Immature natural killer cell (primary cell): ENCODE measurements at regions not wholly inside any gene's neighbourhood (a gene's known extent, or its start where the extent isn't known, plus 50 kb on each side); places are given as distances from the start of the nearest gene placed in this dataset.

Experiments
- DNase-seq, 3 donors: peaks; one replicate each; pipeline ENCODE4 v3.0.0; 2022; ENCODE audit warnings: mixed read lengths in 1 of 3
- H3K27ac Mint-ChIP-seq, 6 donors: one replicate each; pipeline ENCODE4 v1.8.0; 2020; ENCODE audit warnings: mixed read lengths in 6 of 6, mild to moderate bottlenecking in 5 of 6, inconsistent platforms in 4 of 6, moderate library complexity in 3 of 6
- H3K27me3 Mint-ChIP-seq, 3 donors: one replicate each; pipeline ENCODE4 v1.8.0; 2020 to 2021; ENCODE audit warnings: low read depth in 3 of 3, mild to moderate bottlenecking in 3 of 3, mixed read lengths in 3 of 3, moderate library complexity in 3 of 3, inconsistent platforms in 1 of 3
- H3K36me3 Mint-ChIP-seq, 3 donors: one replicate each; pipeline ENCODE4 v1.8.0; 2020; ENCODE audit warnings: mixed read lengths in 3 of 3, inconsistent platforms in 2 of 3, mild to moderate bottlenecking in 2 of 3
- H3K4me1 Mint-ChIP-seq, 2 donors: one replicate each; pipeline ENCODE4 v1.8.0; 2020; ENCODE audit warnings: inconsistent platforms in 2 of 2, mild to moderate bottlenecking in 2 of 2, mixed read lengths in 2 of 2, moderate library complexity in 1 of 2
- H3K4me3 Mint-ChIP-seq, 5 donors: one replicate each; pipeline ENCODE4 v1.8.0; 2020; ENCODE audit warnings: mild to moderate bottlenecking in 5 of 5, mixed read lengths in 5 of 5, inconsistent platforms in 3 of 5, moderate library complexity in 3 of 5
- H3K9me3 Mint-ChIP-seq, 6 donors: one replicate each; pipeline ENCODE4 v1.8.0; 2020; ENCODE audit warnings: mild to moderate bottlenecking in 6 of 6, mixed read lengths in 6 of 6, inconsistent platforms in 4 of 6, moderate library complexity in 3 of 6

DNA sequence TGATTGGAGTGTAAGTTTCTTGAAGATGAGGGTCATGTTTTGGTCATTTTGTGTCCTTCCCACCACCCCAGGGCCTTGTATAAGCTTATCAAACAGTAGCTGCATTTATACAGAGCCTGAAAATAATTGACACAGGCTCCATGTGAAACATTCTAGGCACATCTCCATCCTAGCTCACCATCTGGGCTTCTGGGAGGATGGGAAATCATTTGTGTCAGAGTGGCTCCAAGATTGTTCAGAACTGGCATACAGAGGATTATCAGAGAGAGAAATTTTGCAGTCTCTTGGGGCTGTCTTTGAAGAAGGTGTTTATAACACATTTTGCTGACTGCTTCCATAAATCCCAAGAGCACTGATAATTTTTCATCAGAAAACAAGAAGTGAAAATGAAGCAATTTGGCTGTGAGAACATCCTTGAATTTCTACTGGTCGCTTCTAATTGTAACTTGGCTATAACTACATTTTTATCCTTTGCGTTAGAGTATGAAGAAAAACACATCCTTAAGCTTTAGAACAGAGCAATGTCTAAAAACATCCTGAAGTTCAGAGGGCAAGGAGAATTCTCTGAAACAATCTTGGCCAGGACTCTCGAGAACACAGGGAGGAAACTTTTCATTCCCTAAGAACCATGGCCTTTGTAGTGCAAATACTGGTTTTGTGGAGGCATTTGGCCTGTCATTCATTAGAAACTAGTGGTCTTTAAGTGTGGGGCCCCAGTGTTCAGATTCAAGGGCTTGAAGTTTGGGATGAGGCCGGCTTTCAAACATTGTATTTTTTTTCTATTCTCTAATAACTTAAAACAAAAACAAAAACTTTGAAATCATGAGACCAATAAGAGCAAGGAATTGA is 151.1 kb downstream of the DACT1 start:
- H3K4me3 Mint-ChIP-seq: no peak overlapping the region
- H3K4me1 Mint-ChIP-seq: no peaks in the 10 kb centered on the region
- H3K36me3 Mint-ChIP-seq: no peaks in the 10 kb centered on the region
- H3K27me3 Mint-ChIP-seq: peaks cover 3 to 5% (median 3%) of the 10 kb centered on the region in 3 donors
- no peak overlapping the region for H3K27ac Mint-ChIP-seq
- DNase-seq: no peak
- peaks cover 0 to 3% (median 0%) of the 10 kb centered on the region in 6 donors for H3K9me3 Mint-ChIP-seq

GRCh38 chr14:58789736-58790135 is 152.0 kb downstream of the DACT1 start:
- H3K27ac Mint-ChIP-seq: no peak overlapping the region
- H3K27me3 Mint-ChIP-seq: peaks cover 3 to 5% (median 3%) of the 10 kb centered on the region in 3 donors
- H3K4me3 Mint-ChIP-seq: no peak overlapping the region
- H3K36me3 Mint-ChIP-seq: no peaks in the 10 kb centered on the region
- H3K9me3 Mint-ChIP-seq: peaks cover 0 to 3% (median 0%) of the 10 kb centered on the region in 6 donors
- H3K4me1 Mint-ChIP-seq: no peaks in the 10 kb centered on the region
- no peak for DNase-seq

GRCh38 chr14:58792416-58792815 is 154.7 kb downstream of the DACT1 start:
- Mint-ChIP-seq H3K4me1 (no peaks in the 10 kb centered on the region), H3K27me3 (peaks cover 0 to 3% (median 2%) of the 10 kb centered on the region in 3 donors), H3K4me3 (no peak overlapping the region), H3K9me3 (peaks cover 0 to 3% (median 0%) of the 10 kb centered on the region in 6 donors), H3K27ac (no peak overlapping the region), H3K36me3 (no peaks in the 10 kb centered on the region)
- DNase-seq: no peak

DNA sequence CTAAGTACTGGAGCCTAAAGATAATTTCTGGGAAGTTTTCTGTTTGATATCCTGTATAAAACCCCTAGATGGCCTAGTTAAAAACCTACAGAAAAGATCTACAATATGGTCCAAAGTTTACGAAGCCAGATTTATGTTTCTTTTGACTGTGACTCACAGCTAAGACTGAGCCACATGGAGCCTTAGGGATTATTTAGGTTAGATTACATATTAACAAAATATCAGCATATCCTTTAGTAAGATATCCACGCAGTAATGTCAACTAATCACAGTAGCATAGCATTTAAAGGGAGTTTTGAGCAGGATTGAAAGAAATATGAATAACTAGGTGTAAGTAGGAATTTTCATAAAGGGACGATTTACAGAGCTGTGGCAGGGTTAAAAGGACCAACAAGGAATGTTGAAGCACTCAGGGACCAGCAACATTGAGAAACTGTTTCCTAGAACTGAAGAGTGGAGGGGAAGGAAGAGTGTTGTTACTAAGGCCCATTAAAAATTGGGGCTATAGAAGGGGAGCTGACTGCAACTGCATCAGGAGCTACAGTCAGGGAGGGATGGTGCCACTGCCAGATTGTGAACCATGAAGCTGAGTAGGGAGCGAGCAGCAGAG is 155.5 kb downstream of the DACT1 start:
- Mint-ChIP-seq H3K9me3 (peaks cover 0 to 4% (median 0%) of the 10 kb centered on the region in 6 donors), H3K4me1 (no peaks in the 10 kb centered on the region), H3K36me3 (no peaks in the 10 kb centered on the region), H3K4me3 (no peak overlapping the region), H3K27ac (no peak overlapping the region), H3K27me3 (peaks cover 0 to 3% (median 2%) of the 10 kb centered on the region in 3 donors)
- no peak for DNase-seq

DNA sequence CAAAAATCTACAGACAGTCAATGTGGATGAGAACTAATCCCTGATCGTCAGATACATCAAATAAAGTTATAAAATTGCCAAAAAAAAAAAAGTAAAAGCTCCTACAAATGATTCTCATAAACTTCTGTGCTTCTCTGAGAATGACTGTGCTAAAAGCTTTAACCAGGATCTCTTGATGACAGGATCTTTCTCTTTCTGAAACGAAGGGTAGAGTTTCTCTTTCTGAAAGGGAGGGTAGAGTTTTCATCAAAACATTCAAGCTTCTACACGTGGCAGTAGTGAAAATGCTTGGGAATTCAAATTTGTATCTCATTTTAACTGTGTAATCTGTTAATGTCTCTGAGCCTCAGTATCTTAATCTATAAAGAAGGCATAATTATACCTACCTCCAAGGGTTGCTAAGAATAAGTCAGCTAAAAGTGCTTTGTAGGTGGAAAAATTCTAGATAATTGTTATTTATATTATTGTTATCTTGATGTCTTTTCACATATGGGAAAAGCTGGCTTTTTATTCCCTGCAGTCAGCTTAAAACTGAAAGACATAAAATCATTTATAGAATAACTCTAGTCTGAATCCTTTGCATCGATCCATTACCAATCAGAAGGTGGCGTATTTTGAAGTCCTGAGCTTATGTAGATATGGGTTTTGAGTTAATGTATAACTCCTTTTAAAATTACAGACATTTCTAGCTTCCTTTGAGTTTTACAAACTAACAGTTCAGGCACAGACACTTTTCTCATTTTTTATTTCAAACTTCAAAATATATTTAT is 157.4 kb downstream of the DACT1 start:
- H3K4me1 Mint-ChIP-seq: no peaks in the 10 kb centered on the region
- no peaks in the 10 kb centered on the region for H3K36me3 Mint-ChIP-seq
- no peak for DNase-seq
- H3K27me3 Mint-ChIP-seq: peaks cover 0 to 3% (median 0%) of the 10 kb centered on the region in 3 donors
- H3K4me3 Mint-ChIP-seq: no peak overlapping the region
- H3K27ac Mint-ChIP-seq: no peak overlapping the region
- H3K9me3 Mint-ChIP-seq: peaks cover 0 to 4% (median 0%) of the 10 kb centered on the region in 6 donors

DNA sequence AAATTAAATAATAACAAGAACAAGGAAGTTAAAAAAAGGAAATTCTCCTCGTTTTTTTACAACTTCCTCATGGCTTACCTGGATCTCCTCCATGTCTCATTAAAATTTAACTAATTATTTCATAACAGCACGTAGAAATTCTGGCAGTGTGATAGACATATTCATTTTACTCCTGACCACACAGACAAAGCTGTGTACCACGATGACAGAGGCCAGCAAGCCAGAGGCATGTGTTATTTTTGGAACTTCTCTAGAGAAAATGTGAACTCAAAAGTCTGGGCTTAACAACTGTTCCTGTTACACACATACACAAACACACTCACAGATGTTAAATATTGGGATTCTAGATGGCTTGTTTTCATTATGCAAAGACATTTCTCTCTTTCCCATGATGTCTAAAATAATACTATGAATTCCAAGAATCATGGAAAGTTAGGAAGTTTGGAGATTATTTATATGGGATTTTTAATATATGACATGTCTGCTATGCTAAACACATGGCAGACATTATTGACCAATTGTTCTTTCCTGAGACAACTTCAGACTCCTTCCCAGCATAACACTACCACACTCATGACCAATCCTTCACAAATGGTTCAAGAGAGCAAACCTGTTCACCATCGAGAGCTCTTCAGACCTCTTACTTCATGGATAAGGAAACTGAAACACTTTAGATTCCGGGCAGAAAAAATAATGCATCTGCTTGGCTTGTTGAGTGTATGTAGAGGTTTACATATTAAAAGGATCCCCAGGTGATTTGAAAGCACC is 158.7 kb downstream of the DACT1 start:
- DNase-seq: no peak
- peaks cover 0 to 4% (median under 1%) of the 10 kb centered on the region in 6 donors for H3K9me3 Mint-ChIP-seq
- H3K36me3 Mint-ChIP-seq: no peaks in the 10 kb centered on the region
- no peak overlapping the region for H3K4me3 Mint-ChIP-seq
- peaks cover 0 to 3% (median under 1%) of the 10 kb centered on the region in 3 donors for H3K27me3 Mint-ChIP-seq
- no peak overlapping the region for H3K27ac Mint-ChIP-seq
- no peaks in the 10 kb centered on the region for H3K4me1 Mint-ChIP-seq

GRCh38 chr14:58797010-58797429 is 159.3 kb downstream of the DACT1 start:
- no peaks in the 10 kb centered on the region for H3K36me3 Mint-ChIP-seq
- H3K27me3 Mint-ChIP-seq: peaks cover 0 to 3% (median 1%) of the 10 kb centered on the region in 3 donors

GRCh38 chr14:58798173-58798572 is 160.4 kb downstream of the DACT1 start:
- H3K9me3 Mint-ChIP-seq: peaks cover 0 to 10% (median 3%) of the 10 kb centered on the region in 6 donors
- H3K27ac Mint-ChIP-seq: no peak overlapping the region
- no peaks in the 10 kb centered on the region for H3K4me1 Mint-ChIP-seq
- no peak for DNase-seq
- no peak overlapping the region for H3K4me3 Mint-ChIP-seq
- peaks cover 0 to 3% (median 1%) of the 10 kb centered on the region in 3 donors for H3K27me3 Mint-ChIP-seq
- no peaks in the 10 kb centered on the region for H3K36me3 Mint-ChIP-seq

More at GRCh38 chr14:58797010-58797429, 159.3 kb downstream of the DACT1 start:
- Mint-ChIP-seq H3K27ac (no peak overlapping the region), H3K4me1 (no peaks in the 10 kb centered on the region), H3K4me3 (no peak overlapping the region), H3K9me3 (peaks cover 0 to 5% (median 1%) of the 10 kb centered on the region in 6 donors)
- DNase-seq: no peak

DNA sequence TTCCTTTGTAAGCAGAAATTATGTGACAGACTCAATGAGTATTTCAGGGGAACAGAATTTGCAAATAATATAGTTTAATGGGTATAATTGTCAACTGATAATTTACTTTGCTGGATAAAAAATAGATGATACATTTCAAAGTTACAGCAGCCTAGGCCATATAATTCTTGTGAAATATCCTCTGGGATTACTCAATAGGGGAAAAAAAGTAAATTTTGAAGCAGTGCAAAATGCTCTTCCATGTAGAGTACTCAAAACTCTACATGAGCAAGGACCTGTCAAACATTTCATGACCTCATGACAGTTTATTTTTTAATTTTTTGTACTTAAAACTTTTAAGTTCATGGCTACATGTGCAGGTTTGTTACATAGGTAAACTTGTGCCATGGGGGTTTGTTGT is 163.3 kb downstream of the DACT1 start:
- H3K9me3 Mint-ChIP-seq: peaks cover 0 to 10% (median 2%) of the 10 kb centered on the region in 6 donors

GRCh38 chr14:58805057-58805456 is 167.3 kb downstream of the DACT1 start:
- Mint-ChIP-seq H3K4me3 (no peak overlapping the region), H3K36me3 (no peaks in the 10 kb centered on the region), H3K27ac (no peak overlapping the region), H3K9me3 (peaks cover 0 to 10% (median 2%) of the 10 kb centered on the region in 6 donors), H3K27me3 (peaks cover 0 to 2% (median 1%) of the 10 kb centered on the region in 3 donors), H3K4me1 (no peaks in the 10 kb centered on the region)
- DNase-seq: no peak

More for the DNA sequence above, 163.3 kb downstream of the DACT1 start:
- Mint-ChIP-seq H3K4me1 (no peaks in the 10 kb centered on the region), H3K27ac (no peak overlapping the region), H3K4me3 (no peak overlapping the region), H3K36me3 (no peaks in the 10 kb centered on the region), H3K27me3 (peaks cover 0 to 2% (median 1%) of the 10 kb centered on the region in 3 donors)
- DNase-seq: no peak

GRCh38 chr14:58805605-58806409 is 168.0 kb downstream of the DACT1 start:
- Mint-ChIP-seq H3K9me3 (peaks cover 0 to 10% (median 2%) of the 10 kb centered on the region in 6 donors), H3K4me1 (no peaks in the 10 kb centered on the region), H3K27ac (no peak overlapping the region), H3K4me3 (no peak overlapping the region), H3K27me3 (peaks cover 0 to 2% (median 1%) of the 10 kb centered on the region in 3 donors), H3K36me3 (no peaks in the 10 kb centered on the region)
- no peak for DNase-seq

- H3K4me1 Mint-ChIP-seq: no peaks in the 10 kb centered on the region
- DNase-seq: no peak
- H3K27me3 Mint-ChIP-seq: peaks cover 0 to 2% (median 0%) of the 10 kb centered on the region in 3 donors
Measured at GRCh38 chr14:58807191-58807590, 169.4 kb downstream of the DACT1 start.

More at GRCh38 chr14:58807191-58807590, 169.4 kb downstream of the DACT1 start:
- no peaks in the 10 kb centered on the region for H3K36me3 Mint-ChIP-seq
- H3K27ac Mint-ChIP-seq: no peak overlapping the region
- no peak overlapping the region for H3K4me3 Mint-ChIP-seq
- H3K9me3 Mint-ChIP-seq: peaks cover 0 to 5% (median 2%) of the 10 kb centered on the region in 6 donors
